Hindlimb muscle (tissue), 1 donor: ENCODE measurements at regions not wholly inside any gene's neighbourhood (a gene's known extent, or its start where the extent isn't known, plus 50 kb on each side); places are given as distances from the start of the nearest gene placed in this dataset.
"Not testable (repeated sequence)": the region's sequence is repeated elsewhere in the genome, so short reads cannot be mapped to it uniquely, and the experiment has no call there.

Source experiments
- DNase-seq: peaks from one replicate; pipeline ENCODE4 v3.0.0-alpha.2; 2013

GRCh38 chr6:15897063-15897876 lies 231.6 kb upstream of the MYLIP start:
- DNase-seq, result no peak

- no peak for DNase-seq
Measured at GRCh38 chr6:15894973-15895725, 232.3 kb upstream of the DTNBP1 start.

- no peak for DNase-seq
Measured at GRCh38 chr6:15893556-15894253, 230.9 kb upstream of the DTNBP1 start.

DNA sequence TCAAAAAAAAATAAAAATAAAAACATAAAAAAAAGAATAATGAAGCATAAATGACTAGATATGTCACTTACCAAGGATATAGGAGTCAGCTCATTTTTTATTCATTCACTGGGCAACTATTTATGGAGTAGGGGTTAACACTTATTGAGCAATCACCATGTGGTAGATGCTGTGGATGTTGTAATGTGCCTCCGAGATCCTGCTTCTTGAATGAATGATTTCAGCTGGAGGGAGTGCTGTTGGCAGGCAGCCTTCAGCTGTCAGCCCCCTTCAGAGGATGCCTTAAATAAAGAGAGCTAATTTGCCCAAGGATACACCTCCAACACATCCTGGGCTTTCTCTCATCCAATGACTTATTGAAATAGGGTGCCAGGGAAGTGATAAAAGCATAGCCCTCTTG lies 229.5 kb upstream of the DTNBP1 start:
- DNase-seq, result no peak

- no peak for DNase-seq
Measured at GRCh38 chr6:15888798-15889772, 226.3 kb upstream of the DTNBP1 start.

- no peak for DNase-seq
Measured at GRCh38 chr6:15887491-15888461, 224.9 kb upstream of the DTNBP1 start.

DNA sequence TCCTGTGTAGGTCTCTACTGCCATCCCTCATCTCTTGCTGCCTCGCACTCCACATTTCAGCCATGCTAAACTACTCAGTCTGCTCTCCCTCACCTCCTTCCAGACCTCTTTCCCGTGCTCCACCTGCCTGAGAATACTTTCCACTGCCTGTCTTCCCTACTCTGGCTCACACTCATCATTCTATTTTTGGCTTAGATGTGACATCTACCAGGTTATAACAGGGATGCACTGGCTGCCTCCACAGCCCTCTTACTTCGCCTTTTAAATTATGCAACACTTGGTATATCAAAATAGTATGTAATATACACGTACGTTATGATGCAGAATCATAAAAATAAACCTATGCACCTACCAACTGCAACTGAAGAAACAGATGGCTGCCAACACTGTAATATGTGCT lies 222.8 kb upstream of the DTNBP1 start:
- DNase-seq, result no peak

DNA sequence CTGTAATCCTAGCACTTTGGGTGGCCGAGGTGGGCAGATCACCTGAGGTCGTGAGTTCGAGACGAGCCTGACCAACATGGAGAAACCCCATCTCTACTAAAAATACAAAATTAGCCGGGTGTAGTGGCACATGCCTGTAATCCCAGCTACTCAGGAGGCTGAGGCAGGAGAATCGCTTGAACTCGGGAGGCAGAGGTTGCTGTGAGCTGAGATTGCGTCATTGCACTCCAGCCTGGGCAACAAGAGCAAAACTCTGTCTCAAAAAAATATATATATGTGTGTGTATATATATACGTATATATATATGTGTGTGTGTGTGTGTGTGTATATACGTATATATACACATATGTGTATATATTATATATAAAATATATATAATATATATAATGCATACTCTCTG lies 220.8 kb upstream of the DTNBP1 start:
- DNase-seq, result not testable (repeated sequence)

DNA sequence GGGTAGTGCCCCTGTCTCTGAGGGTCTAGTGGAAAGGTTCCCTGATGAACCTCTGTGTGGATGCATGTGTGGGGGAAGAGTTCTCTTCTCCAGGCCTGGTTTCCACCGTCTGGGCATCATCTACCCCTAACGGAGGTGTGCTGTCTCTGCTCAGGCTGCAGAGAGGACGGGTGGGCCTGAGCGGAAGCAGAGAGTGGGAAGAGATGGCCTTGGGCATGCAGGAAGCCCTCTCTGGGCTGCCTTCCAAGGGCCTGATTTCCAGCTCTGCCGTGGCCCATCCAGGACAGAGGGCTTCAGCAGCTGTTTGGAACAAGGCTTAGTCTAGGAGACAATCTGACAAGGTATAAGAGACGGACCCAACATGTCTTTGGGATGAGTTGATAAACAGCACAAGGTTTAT lies 220.1 kb upstream of the DTNBP1 start:
- no peak for DNase-seq

- DNase-seq, result no peak
Measured at GRCh38 chr6:15882345-15882744, 219.5 kb upstream of the DTNBP1 start.

GRCh38 chr6:15881150-15881549 lies 218.3 kb upstream of the DTNBP1 start:
- DNase-seq, result no peak

DNA sequence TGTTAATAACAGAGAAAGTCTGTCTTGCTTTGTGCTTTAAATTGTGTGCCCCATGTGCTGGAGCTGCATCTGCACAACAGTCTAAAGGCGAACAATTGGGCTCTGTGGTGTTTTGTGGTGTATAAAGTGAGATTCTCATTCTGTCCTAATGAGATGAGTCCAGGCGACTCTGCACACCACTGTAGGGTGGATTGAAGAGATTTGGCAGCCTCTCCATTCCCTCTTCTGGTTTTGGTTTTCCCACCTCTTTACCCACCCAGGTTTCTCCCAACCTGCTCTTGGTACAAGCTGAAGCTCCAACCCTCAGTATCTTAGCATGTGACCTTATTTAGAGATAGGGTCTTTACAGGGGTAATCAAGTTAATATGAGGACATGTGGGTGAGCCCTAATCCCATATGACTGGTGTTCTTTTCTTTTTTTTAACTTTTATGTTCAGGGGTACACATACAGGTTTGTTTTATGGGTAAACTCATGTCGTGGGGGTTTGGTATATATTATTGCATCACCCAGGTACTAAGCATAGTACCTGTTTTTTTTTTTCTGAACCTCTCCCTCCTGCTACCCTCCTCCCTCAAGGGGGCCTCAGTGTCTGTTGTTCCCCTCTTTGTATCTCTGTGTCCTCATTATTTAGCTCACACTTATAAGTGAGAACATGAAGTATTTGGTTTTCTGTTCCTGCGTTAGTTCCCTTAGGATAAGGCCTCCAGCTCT lies 217.6 kb upstream of the DTNBP1 start:
- DNase-seq, result no peak

- peak; percentile 51 for DNase-seq
Measured at GRCh38 chr6:15879371-15880261, 216.8 kb upstream of the DTNBP1 start.

GRCh38 chr6:15877231-15877630 lies 214.4 kb upstream of the DTNBP1 start:
- DNase-seq, result no peak

GRCh38 chr6:15876406-15876805 lies 213.6 kb upstream of the DTNBP1 start:
- DNase-seq, result no peak

DNA sequence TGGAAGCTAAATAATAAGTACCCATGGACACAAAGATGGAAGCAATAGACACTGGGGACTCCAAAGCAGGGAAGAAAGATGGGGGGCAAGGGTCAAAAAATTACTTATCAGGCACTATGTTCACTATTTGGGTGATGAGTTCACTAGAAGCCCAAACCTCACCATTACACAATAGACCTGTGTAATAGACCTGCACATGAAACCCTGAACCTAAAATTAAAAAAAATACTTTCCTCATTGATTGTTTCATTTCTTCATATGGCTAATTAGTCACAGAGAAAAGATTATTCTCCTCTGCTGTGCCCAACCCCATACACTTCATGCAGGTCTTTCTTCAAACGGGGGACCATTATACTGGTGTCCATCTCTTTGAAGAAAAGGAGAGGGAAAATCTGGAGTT lies 213.0 kb upstream of the DTNBP1 start:
- no peak for DNase-seq

- DNase-seq, result no peak
Measured at GRCh38 chr6:15874821-15875220, 212.0 kb upstream of the DTNBP1 start.

- no peak for DNase-seq
Measured at GRCh38 chr6:15874326-15874725, 211.5 kb upstream of the DTNBP1 start.
